ENCODE measurements at regions not wholly inside any gene's neighbourhood (a gene's known extent, or its start where the extent isn't known, plus 50 kb on each side); places are given as distances from the start of the nearest gene placed in this dataset.

- TF ChIP-seq ARNT (IDR thresholded peaks at IDR 0.05), result no peak
- no peak for TF ChIP-seq NFRKB (IDR thresholded peaks at IDR 0.05)
- no peak for TF ChIP-seq TARDBP (IDR thresholded peaks at IDR 0.05)
- no peak for TF ChIP-seq PKNOX1 (IDR thresholded peaks at IDR 0.05)
- no peak for TF ChIP-seq FOXA1 (IDR thresholded peaks at IDR 0.05)
- TF ChIP-seq CTBP1 (IDR thresholded peaks at IDR 0.05; ENCODE audit: borderline replicate concordance), result no peak
- no peak for TF ChIP-seq FOXM1 (IDR thresholded peaks at IDR 0.05; ENCODE audit: borderline replicate concordance)
- CTCF ChIA-PET, result no interaction called here
- POLR2A ChIA-PET, result no interaction called here
- no peak for DNase-seq (ENCODE audit: extremely low spot score)
These were observed 201.8 kb downstream of the XPNPEP1 start for GRCh38 chr10:109721453-109722064.

- POLR2A ChIA-PET, result no interaction called here
- TF ChIP-seq BHLHE40 (IDR thresholded peaks at IDR 0.05; ENCODE audit: borderline replicate concordance) (no peak), SUZ12 (IDR thresholded peaks at IDR 0.05) (no peak), FOXM1 (IDR thresholded peaks at IDR 0.05; ENCODE audit: borderline replicate concordance) (no peak), NFRKB (IDR thresholded peaks at IDR 0.05) (no peak), ARNT (IDR thresholded peaks at IDR 0.05) (no peak), TARDBP (IDR thresholded peaks at IDR 0.05) (no peak), FOXA1 (IDR thresholded peaks at IDR 0.05) (no peak), L3MBTL2 (conservative IDR thresholded peaks at IDR 0.05) (no peak), ELF4 (IDR thresholded peaks at IDR 0.05) (no peak), ZNF384 (IDR thresholded peaks at IDR 0.05) (no peak), HDGF (IDR thresholded peaks at IDR 0.05; ENCODE audit: borderline replicate concordance) (no peak), LEF1 (IDR thresholded peaks at IDR 0.05; ENCODE audit: borderline replicate concordance) (no peak), FOXK2 (IDR thresholded peaks at IDR 0.05) (no peak), PKNOX1 (IDR thresholded peaks at IDR 0.05) (no peak), CTBP1 (IDR thresholded peaks at IDR 0.05; ENCODE audit: borderline replicate concordance) (no peak)
These were observed 217.2 kb downstream of the XPNPEP1 start for GRCh38 chr10:109706026-109706560.

GRCh38 chr10:109701633-109702215, 221.6 kb downstream of the XPNPEP1 start:
- DNase-seq (ENCODE audit: extremely low spot score), result no peak
- ChIA-PET POLR2A (no interaction called here), CTCF (no interaction called here)
- no peak for TF ChIP-seq SUZ12 (IDR thresholded peaks at IDR 0.05)
- TF ChIP-seq PKNOX1 (IDR thresholded peaks at IDR 0.05), result no peak
- TF ChIP-seq SP1 (IDR thresholded peaks at IDR 0.05), result no peak
- TF ChIP-seq ZNF384 (IDR thresholded peaks at IDR 0.05), result no peak
- no peak for TF ChIP-seq ARNT (IDR thresholded peaks at IDR 0.05)

More at GRCh38 chr10:109706026-109706560, 217.2 kb downstream of the XPNPEP1 start:
- DNase-seq (ENCODE audit: extremely low spot score), result no peak
- CTCF ChIA-PET, result no interaction called here

GRCh38 chr10:109698882-109699664, 224.2 kb downstream of the XPNPEP1 start:
- ChIA-PET CTCF (no interaction called here), POLR2A (no interaction called here)
- no peak for DNase-seq (ENCODE audit: extremely low spot score)
- no peak for TF ChIP-seq PKNOX1 (IDR thresholded peaks at IDR 0.05)
- no peak for TF ChIP-seq SUZ12 (IDR thresholded peaks at IDR 0.05)
- TF ChIP-seq L3MBTL2 (conservative IDR thresholded peaks at IDR 0.05), result no peak
- TF ChIP-seq LEF1 (IDR thresholded peaks at IDR 0.05; ENCODE audit: borderline replicate concordance), result no peak
- no peak for TF ChIP-seq ZNF384 (IDR thresholded peaks at IDR 0.05)
- TF ChIP-seq BHLHE40 (IDR thresholded peaks at IDR 0.05; ENCODE audit: borderline replicate concordance), result no peak
- TF ChIP-seq FOXM1 (IDR thresholded peaks at IDR 0.05; ENCODE audit: borderline replicate concordance), result no peak
- TF ChIP-seq HDGF (IDR thresholded peaks at IDR 0.05; ENCODE audit: borderline replicate concordance), result no peak
- TF ChIP-seq TARDBP (IDR thresholded peaks at IDR 0.05), result no peak

- ChIA-PET CTCF (no interaction called here), POLR2A (no interaction called here)
- DNase-seq (ENCODE audit: extremely low spot score), result no peak
- TF ChIP-seq FOXK2 (IDR thresholded peaks at IDR 0.05), result no peak
- TF ChIP-seq L3MBTL2 (conservative IDR thresholded peaks at IDR 0.05), result no peak
- TF ChIP-seq CTBP1 (IDR thresholded peaks at IDR 0.05; ENCODE audit: borderline replicate concordance), result no peak
- TF ChIP-seq SUZ12 (IDR thresholded peaks at IDR 0.05), result no peak
- no peak for TF ChIP-seq PKNOX1 (IDR thresholded peaks at IDR 0.05)
- TF ChIP-seq ELF4 (IDR thresholded peaks at IDR 0.05), result no peak
- TF ChIP-seq FOXM1 (IDR thresholded peaks at IDR 0.05; ENCODE audit: borderline replicate concordance), result no peak
- no peak for TF ChIP-seq HDGF (IDR thresholded peaks at IDR 0.05; ENCODE audit: borderline replicate concordance)
- no peak for TF ChIP-seq ZNF384 (IDR thresholded peaks at IDR 0.05)
These were observed 225.2 kb downstream of the XPNPEP1 start for GRCh38 chr10:109698086-109698485.

All from HEK293T (cell line).